AG09309 (cell line): ENCODE measurements at regions not wholly inside any gene's neighbourhood (a gene's known extent, or its start where the extent isn't known, plus 50 kb on each side); places are given as distances from the start of the nearest gene placed in this dataset.
"Not testable (repeated sequence)": the region's sequence is repeated elsewhere in the genome, so short reads cannot be mapped to it uniquely, and the experiment has no call there.

Experiments
- DNase-seq: peaks from one replicate; pipeline ENCODE4 v3.0.0-alpha.2; 2010; ENCODE audit warnings: low read depth
- H3K4me3 ChIP-seq: 2 replicates; pipeline ENCODE4 v1.5.1; 2011; ENCODE audit warnings: mild to moderate bottlenecking, low read depth, low read length, moderate library complexity; ENCODE audit not compliant: control insufficient read depth
- TF ChIP-seq, protein P1 (sequence below): IDR thresholded peaks from 2 replicates; pipeline ENCODE4 v1.5.1; 2011; ENCODE audit warnings: mild to moderate bottlenecking, low read depth, low read length, inconsistent platforms; ENCODE audit not compliant: insufficient read depth, control insufficient read depth; ENCODE audit errors: missing control alignments

- H3K4me3 ChIP-seq = no peak overlapping the region
- TF ChIP-seq, protein P1, sequence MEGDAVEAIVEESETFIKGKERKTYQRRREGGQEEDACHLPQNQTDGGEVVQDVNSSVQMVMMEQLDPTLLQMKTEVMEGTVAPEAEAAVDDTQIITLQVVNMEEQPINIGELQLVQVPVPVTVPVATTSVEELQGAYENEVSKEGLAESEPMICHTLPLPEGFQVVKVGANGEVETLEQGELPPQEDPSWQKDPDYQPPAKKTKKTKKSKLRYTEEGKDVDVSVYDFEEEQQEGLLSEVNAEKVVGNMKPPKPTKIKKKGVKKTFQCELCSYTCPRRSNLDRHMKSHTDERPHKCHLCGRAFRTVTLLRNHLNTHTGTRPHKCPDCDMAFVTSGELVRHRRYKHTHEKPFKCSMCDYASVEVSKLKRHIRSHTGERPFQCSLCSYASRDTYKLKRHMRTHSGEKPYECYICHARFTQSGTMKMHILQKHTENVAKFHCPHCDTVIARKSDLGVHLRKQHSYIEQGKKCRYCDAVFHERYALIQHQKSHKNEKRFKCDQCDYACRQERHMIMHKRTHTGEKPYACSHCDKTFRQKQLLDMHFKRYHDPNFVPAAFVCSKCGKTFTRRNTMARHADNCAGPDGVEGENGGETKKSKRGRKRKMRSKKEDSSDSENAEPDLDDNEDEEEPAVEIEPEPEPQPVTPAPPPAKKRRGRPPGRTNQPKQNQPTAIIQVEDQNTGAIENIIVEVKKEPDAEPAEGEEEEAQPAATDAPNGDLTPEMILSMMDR = no peak
- DNase-seq = no peak
Measured at GRCh38 chrX:1053072-1053471, 159.4 kb downstream of the CRLF2 start.

- TF ChIP-seq, protein P1 = no peak
- H3K4me3 ChIP-seq = no peak overlapping the region
- no peak for DNase-seq
Measured at GRCh38 chrX:1052021-1052420, 160.4 kb downstream of the CRLF2 start.

- no peak for DNase-seq
- TF ChIP-seq, protein P1 = no peak
Measured at GRCh38 chrX:1051421-1051820, 161.0 kb downstream of the CRLF2 start.

DNA sequence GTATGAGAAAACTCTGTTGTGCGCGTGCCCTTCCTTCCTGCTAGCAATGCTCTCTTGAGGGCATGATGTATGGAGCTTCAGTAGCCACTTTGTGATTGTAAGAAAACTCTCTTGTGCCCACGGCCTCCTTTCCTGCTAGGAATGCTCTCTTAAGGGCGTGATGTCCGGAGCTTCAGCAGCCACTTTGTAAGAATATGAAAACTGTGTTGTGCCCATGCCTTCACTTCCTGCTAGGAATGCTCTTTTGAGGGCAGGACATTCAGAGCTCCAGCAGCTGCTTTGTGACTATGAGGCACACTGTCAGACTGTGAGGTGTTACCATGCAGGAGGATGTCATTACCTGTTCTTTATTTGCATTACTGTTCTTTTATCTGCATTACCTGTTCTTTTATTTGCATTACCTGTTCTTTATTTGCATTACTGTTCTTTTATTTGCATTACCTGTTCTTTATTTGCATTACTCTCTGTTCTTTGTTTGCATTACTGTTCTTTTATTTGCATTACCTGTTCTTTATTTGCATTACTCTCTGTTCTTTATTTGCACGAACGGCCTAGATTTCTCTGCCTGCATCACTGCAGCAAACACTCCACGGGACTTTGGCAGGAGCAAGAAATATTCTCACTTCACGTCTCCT is 166.7 kb downstream of the CRLF2 start:
- TF ChIP-seq, protein P1 = no peak
- no peak for DNase-seq
- H3K4me3 ChIP-seq = no peak overlapping the region

More at GRCh38 chrX:1051421-1051820, 161.0 kb downstream of the CRLF2 start:
- no peak overlapping the region for H3K4me3 ChIP-seq

DNA sequence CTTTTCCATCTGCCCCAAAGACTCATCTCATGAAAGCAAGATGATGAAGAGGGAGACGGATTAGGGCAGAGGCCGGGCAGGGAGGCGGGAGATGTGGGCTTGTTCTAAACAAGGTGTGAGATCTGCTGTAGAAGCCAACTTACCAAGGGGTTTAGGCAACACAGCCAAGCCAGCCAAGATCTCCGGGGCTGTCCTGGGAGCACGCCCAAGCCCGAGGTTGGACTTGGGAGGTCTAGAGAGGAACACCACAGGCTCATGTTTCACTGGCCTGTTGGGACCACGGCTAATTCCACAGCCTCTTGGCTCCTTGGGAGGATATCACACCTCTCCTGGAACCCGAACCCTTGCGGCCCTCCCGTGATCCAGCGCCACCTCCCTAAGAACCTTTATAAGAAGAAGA is 171.4 kb downstream of the CRLF2 start:
- TF ChIP-seq, protein P1 = no peak
- H3K4me3 ChIP-seq = no peak overlapping the region
- DNase-seq = no peak

- H3K4me3 ChIP-seq, DNase-seq: not testable (repeated sequence)
Measured at GRCh38 chrX:1035931-1036330, 176.5 kb downstream of the CRLF2 start.

DNA sequence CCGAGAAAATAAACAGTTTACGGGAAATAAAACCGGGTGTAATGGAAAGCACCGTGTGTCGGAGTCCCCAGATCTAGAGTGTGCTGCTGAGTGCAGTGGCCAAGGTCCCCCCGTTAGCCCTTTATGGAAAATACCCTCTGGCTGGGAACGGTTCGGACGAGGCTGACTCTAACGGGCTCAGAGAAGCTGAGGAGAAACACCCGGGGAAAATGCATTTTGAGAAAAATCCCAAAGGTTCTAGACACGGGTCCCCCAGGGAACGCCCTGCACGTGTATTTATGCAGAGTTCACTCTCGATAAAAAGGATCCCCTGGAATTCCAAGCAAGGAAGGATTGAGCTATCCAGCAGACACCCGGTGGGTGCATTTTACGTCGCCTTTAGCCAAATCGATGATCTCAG is 177.2 kb downstream of the CRLF2 start:
- no peak for DNase-seq
- TF ChIP-seq, protein P1 = no peak
- H3K4me3 ChIP-seq = no peak overlapping the region
